Ovary (tissue), 7 donors: ENCODE measurements at regions not wholly inside any gene's neighbourhood (a gene's known extent, or its start where the extent isn't known, plus 50 kb on each side); places are given as distances from the start of the nearest gene placed in this dataset.

Source experiments
- DNase-seq, 5 donors: peaks; one replicate each; pipeline ENCODE4 v3.0.0-alpha.2; 2019 to 2020
- H3K27ac ChIP-seq, 2 donors: fragments of 200-600 bp; one replicate each; pipeline versions ENCODE4 v1.5.1 to v1.8.0; 2019 to 2022
- H3K27me3 ChIP-seq: fragments of 200-600 bp; one replicate; pipeline ENCODE4 v1.8.0; 2022
- H3K36me3 ChIP-seq: fragments of 200-600 bp; sonication (generic); one replicate; pipeline ENCODE4 v1.5.1; 2019
- H3K4me1 ChIP-seq: one replicate; pipeline ENCODE4 v1.8.1; 2013; ENCODE audit warnings: mild to moderate bottlenecking, moderate library complexity; ENCODE audit not compliant: insufficient read depth
- H3K4me3 ChIP-seq: fragments of 200-600 bp; sonication (generic); one replicate; pipeline ENCODE4 v1.5.1; 2017
- H3K9me3 ChIP-seq, 2 donors: fragments of 200-600 bp in 1 of 2; sonication (generic) in 1 of 2; one replicate each; pipeline versions ENCODE4 v1.5.1 to v1.8.1; 2013 to 2019; ENCODE audit warnings: mild to moderate bottlenecking in 1 of 2, moderate library complexity in 1 of 2
- EP300 ChIP-seq: sonication (generic); formaldehyde crosslinking; IDR thresholded peaks from one replicate; pipeline ENCODE4 v1.6.1; 2017; ENCODE audit warnings: antibody characterized with exemption
- POLR2A ChIP-seq: fragments of 450-650 bp; IDR thresholded peaks from one replicate; pipeline ENCODE4 v1.6.1; 2017; ENCODE audit warnings: antibody characterized with exemption, mild to moderate bottlenecking, moderate library complexity
- WGBS, 3 donors: extraction: QIAGEN DNeasy Blood & Tissue Kit in 1 of 3; methylation state at CpG; one replicate each; pipeline versions ENCODE4 v1.1.5 to v1.1.7; 2013 to 2017; 5-methylcytosine and 5-hydroxymethylcytosine counted together
- intact Hi-C, 4 donors: fragments of 100-400 bp; cut with DNase I; formaldehyde crosslinking; loops; one replicate each; pipeline versions ENCODE4 v1.11.0 to v1.15.1; 2022 to 2023
- TF ChIP-seq, protein P1 (sequence below), 3 donors: fragments of 450-650 bp in 2 of 3; fragments of 200-600 bp in 1 of 3; IDR thresholded peaks; one replicate each; pipeline versions ENCODE4 v1.5.1 to v1.8.0; 2016 to 2022; ENCODE audit warnings: antibody characterized with exemption in 3 of 3, mild to moderate bottlenecking in 1 of 3
- donor health status: DM: no; HTN: no; CAD: no; lungs with moderate emphysema.
- donor health status: DM: no; HTN: no; CAD: no.
- donor health status: Bipolar disorder and iron deficiency.
- donor health status: DM: no; HTN: no; CAD: no.
- donor health status: DM: yes; HTN: yes; CAD: no.

DNA sequence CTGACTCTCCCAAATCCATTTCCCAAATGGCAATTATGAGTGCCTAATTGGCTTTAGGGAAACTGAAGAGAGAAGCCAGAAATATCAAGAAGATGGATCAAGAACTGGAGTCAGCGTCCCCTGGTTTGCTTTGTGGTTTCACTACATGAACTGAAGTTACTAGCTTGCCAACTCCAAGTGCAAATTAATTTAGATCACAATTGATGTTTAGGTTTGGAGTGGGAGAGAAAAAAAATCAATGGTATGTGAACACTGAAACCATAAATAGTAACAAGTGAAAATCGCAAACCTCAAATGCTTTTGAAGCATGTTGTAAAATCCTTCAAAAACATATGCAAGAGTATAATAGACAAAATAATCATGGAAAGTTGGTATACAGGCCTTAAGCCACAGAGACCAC is 1528.6 kb upstream of the SLC10A2 start:
- intact Hi-C loops = no loop called here
- no peaks in the 10 kb centered on the region for H3K27me3 ChIP-seq
- H3K27ac ChIP-seq = no peak overlapping the region
- DNase-seq = no peak
- H3K4me1 ChIP-seq = no peaks in the 10 kb centered on the region
- 37 to 43% (median 40%) methylated on average over 2 of the region's 2 CpGs for WGBS, 3 donors
- H3K9me3 ChIP-seq = no peaks in the 10 kb centered on the region
- no peak overlapping the region for H3K4me3 ChIP-seq
- H3K36me3 ChIP-seq = no peaks in the 10 kb centered on the region
- TF ChIP-seq POLR2A (no peak), EP300 (no peak)
- TF ChIP-seq, protein P1, sequence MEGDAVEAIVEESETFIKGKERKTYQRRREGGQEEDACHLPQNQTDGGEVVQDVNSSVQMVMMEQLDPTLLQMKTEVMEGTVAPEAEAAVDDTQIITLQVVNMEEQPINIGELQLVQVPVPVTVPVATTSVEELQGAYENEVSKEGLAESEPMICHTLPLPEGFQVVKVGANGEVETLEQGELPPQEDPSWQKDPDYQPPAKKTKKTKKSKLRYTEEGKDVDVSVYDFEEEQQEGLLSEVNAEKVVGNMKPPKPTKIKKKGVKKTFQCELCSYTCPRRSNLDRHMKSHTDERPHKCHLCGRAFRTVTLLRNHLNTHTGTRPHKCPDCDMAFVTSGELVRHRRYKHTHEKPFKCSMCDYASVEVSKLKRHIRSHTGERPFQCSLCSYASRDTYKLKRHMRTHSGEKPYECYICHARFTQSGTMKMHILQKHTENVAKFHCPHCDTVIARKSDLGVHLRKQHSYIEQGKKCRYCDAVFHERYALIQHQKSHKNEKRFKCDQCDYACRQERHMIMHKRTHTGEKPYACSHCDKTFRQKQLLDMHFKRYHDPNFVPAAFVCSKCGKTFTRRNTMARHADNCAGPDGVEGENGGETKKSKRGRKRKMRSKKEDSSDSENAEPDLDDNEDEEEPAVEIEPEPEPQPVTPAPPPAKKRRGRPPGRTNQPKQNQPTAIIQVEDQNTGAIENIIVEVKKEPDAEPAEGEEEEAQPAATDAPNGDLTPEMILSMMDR (IDR thresholded peaks at IDR 0.05) = no peak

DNA sequence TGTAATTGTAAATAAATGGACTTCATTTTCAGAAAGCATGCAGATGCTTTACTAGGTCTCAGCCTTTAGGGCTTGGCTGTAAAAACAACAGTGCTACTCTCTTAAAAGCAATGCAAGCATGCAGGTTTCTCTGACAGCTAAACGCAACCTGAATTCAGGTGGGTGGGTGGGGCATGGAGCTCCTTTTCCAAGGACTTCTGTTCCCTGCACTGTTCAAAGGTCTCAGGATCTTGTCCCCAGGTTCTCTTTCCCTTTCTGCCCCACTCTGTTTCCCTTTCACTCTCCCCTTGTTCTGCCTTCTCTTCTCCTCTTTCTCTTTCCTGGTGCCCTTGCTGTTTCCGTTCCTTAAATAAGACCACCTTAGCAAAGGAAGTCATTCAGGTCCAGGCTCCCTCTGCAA is 1527.5 kb upstream of the SLC10A2 start:
- Histone ChIP-seq H3K27me3 (no peaks in the 10 kb centered on the region), H3K36me3 (no peaks in the 10 kb centered on the region), H3K4me1 (no peaks in the 10 kb centered on the region), H3K4me3 (no peak overlapping the region), H3K9me3 (no peaks in the 10 kb centered on the region), H3K27ac (no peak overlapping the region)
- intact Hi-C loops = no loop called here
- 90 to 96% (median 91%) methylated on average over 2 of the region's 2 CpGs for WGBS, 3 donors
- no peak for DNase-seq
- TF ChIP-seq, protein P1 (IDR thresholded peaks at IDR 0.05) = no peak
- TF ChIP-seq POLR2A (no peak), EP300 (no peak)

DNA sequence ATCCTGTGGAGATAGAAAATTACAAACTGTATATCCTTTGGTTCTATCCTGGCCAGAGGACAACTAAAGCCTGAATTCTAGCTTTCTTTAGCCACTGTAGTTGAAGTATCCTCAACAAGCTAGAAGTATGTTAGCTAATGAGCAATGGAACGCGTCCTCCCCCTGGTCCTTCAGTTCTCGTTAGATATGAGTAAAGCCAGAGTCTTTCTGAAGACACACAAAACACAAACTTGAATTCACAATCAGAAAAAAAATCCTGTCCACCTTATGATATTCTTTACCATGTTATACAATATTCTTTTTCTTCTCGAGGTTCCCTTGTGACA is 1527.0 kb upstream of the SLC10A2 start:
- no peaks in the 10 kb centered on the region for H3K27me3 ChIP-seq
- intact Hi-C loops = no loop called here
- H3K4me1 ChIP-seq = no peaks in the 10 kb centered on the region
- no peaks in the 10 kb centered on the region for H3K9me3 ChIP-seq
- 88 to 95% (median 88%) methylated on average over 4 of the region's 4 CpGs for WGBS, 3 donors
- no peak overlapping the region for H3K4me3 ChIP-seq
- no peak for DNase-seq
- no peak overlapping the region for H3K27ac ChIP-seq
- TF ChIP-seq EP300 = no peak
- TF ChIP-seq, protein P1 (IDR thresholded peaks at IDR 0.05) = no peak
- TF ChIP-seq POLR2A = no peak
- H3K36me3 ChIP-seq = no peaks in the 10 kb centered on the region

DNA sequence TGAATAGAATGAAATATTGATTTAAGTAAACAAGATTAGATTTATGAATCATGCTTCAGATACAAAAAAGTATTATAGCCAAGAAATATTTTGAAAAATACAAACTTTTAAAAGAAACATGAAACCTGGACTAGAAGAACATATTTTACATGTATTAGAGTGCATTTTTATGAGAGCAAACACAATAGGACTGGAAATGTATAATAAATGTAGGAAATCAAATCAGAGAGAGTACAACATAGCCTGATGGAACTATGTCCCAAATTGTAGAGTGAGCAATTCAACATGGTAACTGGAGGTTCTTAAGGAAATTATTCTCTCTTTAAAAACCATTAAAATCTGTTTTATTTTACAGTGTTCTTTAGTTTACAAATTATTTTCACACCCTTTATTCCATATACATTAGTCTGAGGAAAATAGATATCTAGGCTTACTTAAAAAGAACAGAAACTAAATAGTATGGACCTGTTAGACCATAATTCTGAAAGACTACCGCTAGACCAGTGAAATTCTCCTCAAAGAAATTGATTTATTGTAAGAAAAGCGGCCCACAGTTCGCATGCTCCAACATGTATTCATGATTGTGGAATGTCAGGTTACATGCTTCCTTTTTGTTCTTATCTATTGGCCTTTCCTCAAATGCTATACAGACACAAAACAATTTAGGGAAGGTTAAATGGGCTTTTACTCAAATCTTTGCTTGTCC is 1526.5 kb upstream of the SLC10A2 start:
- Histone ChIP-seq H3K27ac (no peak overlapping the region), H3K9me3 (no peaks in the 10 kb centered on the region), H3K27me3 (no peaks in the 10 kb centered on the region), H3K4me3 (no peak overlapping the region), H3K4me1 (no peaks in the 10 kb centered on the region), H3K36me3 (no peaks in the 10 kb centered on the region)
- intact Hi-C loops = no loop called here
- WGBS, 3 donors = 88 to 95% (median 91%) methylated on average over 3 of the region's 3 CpGs
- TF ChIP-seq POLR2A (no peak), EP300 (no peak)
- TF ChIP-seq, protein P1 (IDR thresholded peaks at IDR 0.05) = no peak
- no peak for DNase-seq
